ENCODE measurements at regions not wholly inside any gene's neighbourhood (a gene's known extent, or its start where the extent isn't known, plus 50 kb on each side); places are given as distances from the start of the nearest gene placed in this dataset.
"Not testable (repeated sequence)": the region's sequence is repeated elsewhere in the genome, so short reads cannot be mapped to it uniquely, and the experiment has no call there.

- DNase-seq (ENCODE audit: low read depth): no peak
Observed at GRCh38 chr6:6091608-6092002, 84.9 kb upstream of the NRN1 start.

GRCh38 chr6:6090861-6091607 lies 84.3 kb upstream of the NRN1 start:
- H3K4me3 ChIP-seq (ENCODE audit: low read depth, low read length): no peak overlapping the region
- DNase-seq (ENCODE audit: low read depth): no peak
- TF ChIP-seq, protein P1, sequence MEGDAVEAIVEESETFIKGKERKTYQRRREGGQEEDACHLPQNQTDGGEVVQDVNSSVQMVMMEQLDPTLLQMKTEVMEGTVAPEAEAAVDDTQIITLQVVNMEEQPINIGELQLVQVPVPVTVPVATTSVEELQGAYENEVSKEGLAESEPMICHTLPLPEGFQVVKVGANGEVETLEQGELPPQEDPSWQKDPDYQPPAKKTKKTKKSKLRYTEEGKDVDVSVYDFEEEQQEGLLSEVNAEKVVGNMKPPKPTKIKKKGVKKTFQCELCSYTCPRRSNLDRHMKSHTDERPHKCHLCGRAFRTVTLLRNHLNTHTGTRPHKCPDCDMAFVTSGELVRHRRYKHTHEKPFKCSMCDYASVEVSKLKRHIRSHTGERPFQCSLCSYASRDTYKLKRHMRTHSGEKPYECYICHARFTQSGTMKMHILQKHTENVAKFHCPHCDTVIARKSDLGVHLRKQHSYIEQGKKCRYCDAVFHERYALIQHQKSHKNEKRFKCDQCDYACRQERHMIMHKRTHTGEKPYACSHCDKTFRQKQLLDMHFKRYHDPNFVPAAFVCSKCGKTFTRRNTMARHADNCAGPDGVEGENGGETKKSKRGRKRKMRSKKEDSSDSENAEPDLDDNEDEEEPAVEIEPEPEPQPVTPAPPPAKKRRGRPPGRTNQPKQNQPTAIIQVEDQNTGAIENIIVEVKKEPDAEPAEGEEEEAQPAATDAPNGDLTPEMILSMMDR (conservative IDR thresholded peaks at IDR 0.05; ENCODE audit: low read depth, low read length): no peak

More at GRCh38 chr6:6091608-6092002, 84.9 kb upstream of the NRN1 start:
- H3K4me3 ChIP-seq (ENCODE audit: low read depth, low read length): no peak overlapping the region
- TF ChIP-seq, protein P1 (conservative IDR thresholded peaks at IDR 0.05; ENCODE audit: low read depth, low read length): no peak

- H3K4me3 ChIP-seq (ENCODE audit: low read depth, low read length): no peak overlapping the region
- TF ChIP-seq, protein P1 (conservative IDR thresholded peaks at IDR 0.05; ENCODE audit: low read depth, low read length): no peak
Observed at GRCh38 chr6:6085928-6086668, 79.4 kb upstream of the NRN1 start.

GRCh38 chr6:6080975-6081374 lies 74.2 kb upstream of the NRN1 start:
- no peak for DNase-seq (ENCODE audit: low read depth)
- TF ChIP-seq, protein P1 (conservative IDR thresholded peaks at IDR 0.05; ENCODE audit: low read depth, low read length): no peak
- no peak overlapping the region for H3K4me3 ChIP-seq (ENCODE audit: low read depth, low read length)

More at GRCh38 chr6:6085928-6086668, 79.4 kb upstream of the NRN1 start:
- no peak for DNase-seq (ENCODE audit: low read depth)

- TF ChIP-seq, protein P1 (conservative IDR thresholded peaks at IDR 0.05; ENCODE audit: low read depth, low read length): no peak
- no peak overlapping the region for H3K4me3 ChIP-seq (ENCODE audit: low read depth, low read length)
- no peak for DNase-seq (ENCODE audit: low read depth)
Observed at GRCh38 chr6:6074190-6074589, 67.5 kb upstream of the NRN1 start.

DNA sequence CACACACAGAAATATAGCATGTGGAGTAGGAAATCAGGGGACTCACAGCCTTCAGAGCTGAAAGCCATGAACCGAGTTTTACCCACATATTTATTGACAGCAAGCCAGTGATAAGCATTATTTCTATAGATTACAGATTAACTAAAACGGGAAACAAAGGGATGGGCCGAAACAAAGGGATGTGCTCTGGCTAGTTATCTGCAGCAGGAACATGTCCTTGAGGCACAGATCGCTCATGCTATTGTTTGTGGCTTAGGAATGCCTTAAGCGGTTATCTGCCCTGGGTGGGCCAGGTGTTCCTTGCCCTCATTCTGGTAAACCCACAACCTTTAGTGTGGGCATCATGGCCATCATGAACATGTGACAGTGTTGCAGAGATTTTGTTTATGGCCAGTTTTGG lies 61.4 kb upstream of the NRN1 start:
- DNase-seq (ENCODE audit: low read depth); H3K4me3 ChIP-seq (ENCODE audit: low read depth, low read length): not testable (repeated sequence)

DNA sequence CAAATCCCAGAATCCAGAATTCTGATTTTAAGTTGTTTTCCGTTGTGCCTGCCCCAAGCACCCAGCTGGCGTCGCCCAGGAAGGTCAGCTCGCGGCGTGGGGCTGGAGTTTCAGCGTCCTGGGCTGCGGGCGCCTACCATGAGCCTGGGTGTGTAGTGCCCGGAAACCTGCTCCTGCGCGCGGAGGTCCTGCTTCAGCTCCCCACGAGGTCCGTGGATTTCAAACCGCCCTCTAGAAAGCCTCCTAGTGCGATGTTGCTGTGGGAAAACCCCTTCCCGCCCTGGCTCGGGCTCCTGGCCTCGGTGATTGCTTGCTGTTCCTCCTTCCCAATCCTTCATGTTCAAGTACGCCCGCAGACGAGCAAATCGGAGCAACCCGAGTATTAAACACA lies 51.3 kb upstream of the NRN1 start:
- TF ChIP-seq, protein P1 (conservative IDR thresholded peaks at IDR 0.05; ENCODE audit: low read depth, low read length): no peak
- no peak for DNase-seq (ENCODE audit: low read depth)
- H3K4me3 ChIP-seq (ENCODE audit: low read depth, low read length): no peak overlapping the region
